ENCODE measurements at regions not wholly inside any gene's neighbourhood (a gene's known extent, or its start where the extent isn't known, plus 50 kb on each side); places are given as distances from the start of the nearest gene placed in this dataset.

- H3K9ac ChIP-seq (ENCODE audit: low read length): no peak overlapping the region
- H3K27ac ChIP-seq (ENCODE audit: low read depth, low read length): no peak overlapping the region
- H3K27me3 ChIP-seq (ENCODE audit: control insufficient read depth in 1 of 2, insufficient read depth in 2 of 2, low read length in 2 of 2): no peaks in the 10 kb centered on the region
- H3K4me3 ChIP-seq (ENCODE audit: low read depth in 1 of 2, low read length in 2 of 2): no peak overlapping the region
- no peaks in the 10 kb centered on the region for H3K36me3 ChIP-seq (ENCODE audit: insufficient read depth, low read length)
- H3K4me1 ChIP-seq (ENCODE audit: insufficient read depth, low read length): peaks cover 5% of the 10 kb centered on the region
- no peaks in the 10 kb centered on the region for H3K9me3 ChIP-seq (ENCODE audit: low read length)
These were observed 204.0 kb upstream of the BCL6 start for GRCh38 chr3:187949093-187949820.

GRCh38 chr3:187950671-187951070, 203.3 kb upstream of the LPP start:
- H3K9ac ChIP-seq (ENCODE audit: low read length): no peak overlapping the region
- no peaks in the 10 kb centered on the region for H3K9me3 ChIP-seq (ENCODE audit: low read length)
- no peaks in the 10 kb centered on the region for H3K27me3 ChIP-seq (ENCODE audit: control insufficient read depth in 1 of 2, insufficient read depth in 2 of 2, low read length in 2 of 2)
- H3K4me3 ChIP-seq (ENCODE audit: low read depth in 1 of 2, low read length in 2 of 2): no peak overlapping the region
- no peaks in the 10 kb centered on the region for H3K36me3 ChIP-seq (ENCODE audit: insufficient read depth, low read length)
- H3K4me1 ChIP-seq (ENCODE audit: insufficient read depth, low read length): peaks cover 5% of the 10 kb centered on the region
- no peak overlapping the region for H3K27ac ChIP-seq (ENCODE audit: low read depth, low read length)

- Histone ChIP-seq H3K36me3 (ENCODE audit: insufficient read depth, low read length) (no peaks in the 10 kb centered on the region), H3K27ac (ENCODE audit: low read depth, low read length) (no peak overlapping the region), H3K9ac (ENCODE audit: low read length) (no peak overlapping the region), H3K9me3 (ENCODE audit: low read length) (no peaks in the 10 kb centered on the region), H3K4me3 (ENCODE audit: low read depth in 1 of 2, low read length in 2 of 2) (no peak overlapping the region), H3K4me1 (ENCODE audit: insufficient read depth, low read length) (no peaks in the 10 kb centered on the region), H3K27me3 (ENCODE audit: control insufficient read depth in 1 of 2, insufficient read depth in 2 of 2, low read length in 2 of 2) (no peaks in the 10 kb centered on the region)
These were observed 202.3 kb upstream of the LPP start for GRCh38 chr3:187951452-187952190.

GRCh38 chr3:187952849-187953248, 201.1 kb upstream of the LPP start:
- Histone ChIP-seq H3K27ac (ENCODE audit: low read depth, low read length) (no peak overlapping the region), H3K4me3 (ENCODE audit: low read depth in 1 of 2, low read length in 2 of 2) (no peak overlapping the region), H3K36me3 (ENCODE audit: insufficient read depth, low read length) (no peaks in the 10 kb centered on the region), H3K27me3 (ENCODE audit: control insufficient read depth in 1 of 2, insufficient read depth in 2 of 2, low read length in 2 of 2) (no peaks in the 10 kb centered on the region), H3K4me1 (ENCODE audit: insufficient read depth, low read length) (no peaks in the 10 kb centered on the region), H3K9ac (ENCODE audit: low read length) (no peak overlapping the region), H3K9me3 (ENCODE audit: low read length) (no peaks in the 10 kb centered on the region)

DNA sequence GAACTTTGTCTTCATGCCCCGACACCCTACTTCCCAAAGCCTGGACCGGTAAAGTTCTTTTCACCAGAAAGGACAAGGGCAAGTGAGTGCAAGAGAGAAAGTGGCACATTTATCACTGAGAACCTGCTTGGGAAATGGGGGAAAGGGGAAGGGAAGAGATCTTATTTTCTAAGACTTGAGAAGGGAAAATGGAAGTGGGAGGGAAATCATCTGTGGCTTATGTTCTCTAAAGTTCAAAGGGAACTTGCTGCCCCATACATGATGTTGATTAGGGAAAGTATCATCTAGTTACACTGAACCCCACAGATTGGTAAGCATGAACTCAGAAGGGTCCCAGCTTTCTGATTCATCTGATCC, 199.5 kb upstream of the LPP start:
- H3K9ac ChIP-seq (ENCODE audit: low read length): no peak overlapping the region
- no peaks in the 10 kb centered on the region for H3K4me1 ChIP-seq (ENCODE audit: insufficient read depth, low read length)
- H3K9me3 ChIP-seq (ENCODE audit: low read length): no peaks in the 10 kb centered on the region
- no peak overlapping the region for H3K4me3 ChIP-seq (ENCODE audit: low read depth in 1 of 2, low read length in 2 of 2)
- no peak overlapping the region for H3K27ac ChIP-seq (ENCODE audit: low read depth, low read length)
- no peaks in the 10 kb centered on the region for H3K36me3 ChIP-seq (ENCODE audit: insufficient read depth, low read length)
- H3K27me3 ChIP-seq (ENCODE audit: control insufficient read depth in 1 of 2, insufficient read depth in 2 of 2, low read length in 2 of 2): no peaks in the 10 kb centered on the region

GRCh38 chr3:187954873-187955586, 198.9 kb upstream of the LPP start:
- Histone ChIP-seq H3K27ac (ENCODE audit: low read depth, low read length) (no peak overlapping the region), H3K27me3 (ENCODE audit: control insufficient read depth in 1 of 2, insufficient read depth in 2 of 2, low read length in 2 of 2) (no peaks in the 10 kb centered on the region), H3K9me3 (ENCODE audit: low read length) (no peaks in the 10 kb centered on the region), H3K36me3 (ENCODE audit: insufficient read depth, low read length) (no peaks in the 10 kb centered on the region), H3K9ac (ENCODE audit: low read length) (no peak overlapping the region), H3K4me1 (ENCODE audit: insufficient read depth, low read length) (no peaks in the 10 kb centered on the region), H3K4me3 (ENCODE audit: low read depth in 1 of 2, low read length in 2 of 2) (no peak overlapping the region)

GRCh38 chr3:187955587-187955952, 198.4 kb upstream of the LPP start:
- Histone ChIP-seq H3K4me1 (ENCODE audit: insufficient read depth, low read length) (no peaks in the 10 kb centered on the region), H3K4me3 (ENCODE audit: low read depth in 1 of 2, low read length in 2 of 2) (no peak overlapping the region), H3K9ac (ENCODE audit: low read length) (no peak overlapping the region), H3K36me3 (ENCODE audit: insufficient read depth, low read length) (no peaks in the 10 kb centered on the region), H3K27ac (ENCODE audit: low read depth, low read length) (no peak overlapping the region), H3K27me3 (ENCODE audit: control insufficient read depth in 1 of 2, insufficient read depth in 2 of 2, low read length in 2 of 2) (no peaks in the 10 kb centered on the region), H3K9me3 (ENCODE audit: low read length) (no peaks in the 10 kb centered on the region)

- Histone ChIP-seq H3K4me1 (ENCODE audit: insufficient read depth, low read length) (no peaks in the 10 kb centered on the region), H3K4me3 (ENCODE audit: low read depth in 1 of 2, low read length in 2 of 2) (no peak overlapping the region), H3K9me3 (ENCODE audit: low read length) (no peaks in the 10 kb centered on the region), H3K36me3 (ENCODE audit: insufficient read depth, low read length) (no peaks in the 10 kb centered on the region), H3K9ac (ENCODE audit: low read length) (no peak overlapping the region), H3K27ac (ENCODE audit: low read depth, low read length) (no peak overlapping the region), H3K27me3 (ENCODE audit: control insufficient read depth in 1 of 2, insufficient read depth in 2 of 2, low read length in 2 of 2) (no peaks in the 10 kb centered on the region)
These were observed 196.8 kb upstream of the LPP start for GRCh38 chr3:187957165-187957581.

DNA sequence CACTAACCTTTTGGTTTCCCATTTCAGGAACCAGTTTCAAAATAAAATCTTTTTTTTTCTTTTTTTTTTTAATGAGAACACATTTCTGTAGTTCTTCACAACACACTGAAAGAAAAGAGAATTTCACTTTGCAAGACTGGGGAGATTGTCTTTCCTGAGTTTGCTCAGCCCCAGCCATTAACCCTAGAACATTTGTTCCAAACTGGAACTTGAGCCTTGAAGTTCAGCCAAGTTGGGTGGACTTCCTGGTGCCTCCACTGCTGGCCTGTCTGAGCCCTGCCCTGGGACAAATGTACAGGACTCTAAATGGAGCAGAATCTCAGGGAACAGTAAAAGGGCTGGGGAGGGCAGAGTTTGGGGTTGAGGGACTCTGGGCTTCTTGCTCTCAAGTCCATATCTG, 196.4 kb upstream of the LPP start:
- Histone ChIP-seq H3K36me3 (ENCODE audit: insufficient read depth, low read length) (no peaks in the 10 kb centered on the region), H3K4me1 (ENCODE audit: insufficient read depth, low read length) (no peaks in the 10 kb centered on the region), H3K9me3 (ENCODE audit: low read length) (no peaks in the 10 kb centered on the region), H3K27me3 (ENCODE audit: control insufficient read depth in 1 of 2, insufficient read depth in 2 of 2, low read length in 2 of 2) (no peaks in the 10 kb centered on the region), H3K27ac (ENCODE audit: low read depth, low read length) (no peak overlapping the region), H3K9ac (ENCODE audit: low read length) (no peak overlapping the region), H3K4me3 (ENCODE audit: low read depth in 1 of 2, low read length in 2 of 2) (no peak overlapping the region)

DNA sequence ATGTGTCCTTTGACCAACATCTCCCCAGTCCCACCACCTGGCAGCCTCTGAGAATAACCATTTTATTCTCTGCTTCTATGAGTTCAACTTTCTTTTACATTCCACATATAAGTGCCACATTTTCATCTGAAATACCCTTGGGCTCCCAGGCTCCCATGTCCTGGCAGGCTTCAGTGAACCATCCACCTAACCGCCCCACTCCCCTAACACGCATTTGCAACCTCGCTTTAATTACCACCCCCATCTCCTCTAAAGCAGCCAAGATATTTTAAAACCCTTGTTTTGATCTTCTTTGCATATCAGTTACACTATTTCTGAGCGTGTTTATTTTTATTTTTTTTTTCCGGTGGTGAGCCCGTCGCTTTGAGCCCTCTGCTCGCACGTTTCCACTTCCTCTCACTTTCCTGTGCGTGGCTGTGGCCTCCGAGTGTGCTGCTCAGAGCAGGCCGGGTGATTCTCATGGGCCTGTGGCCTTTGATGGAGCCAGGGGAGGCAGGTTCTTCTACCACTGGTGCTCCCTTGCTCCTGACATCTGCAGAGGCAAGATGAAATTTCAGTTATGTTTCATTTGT, 195.4 kb upstream of the LPP start:
- H3K27ac ChIP-seq (ENCODE audit: low read depth, low read length): no peak overlapping the region
- H3K4me1 ChIP-seq (ENCODE audit: insufficient read depth, low read length): no peaks in the 10 kb centered on the region
- no peak overlapping the region for H3K9ac ChIP-seq (ENCODE audit: low read length)
- H3K27me3 ChIP-seq (ENCODE audit: control insufficient read depth in 1 of 2, insufficient read depth in 2 of 2, low read length in 2 of 2): no peaks in the 10 kb centered on the region
- H3K4me3 ChIP-seq (ENCODE audit: low read depth in 1 of 2, low read length in 2 of 2): no peak overlapping the region
- H3K36me3 ChIP-seq (ENCODE audit: insufficient read depth, low read length): no peaks in the 10 kb centered on the region
- no peaks in the 10 kb centered on the region for H3K9me3 ChIP-seq (ENCODE audit: low read length)

DNA sequence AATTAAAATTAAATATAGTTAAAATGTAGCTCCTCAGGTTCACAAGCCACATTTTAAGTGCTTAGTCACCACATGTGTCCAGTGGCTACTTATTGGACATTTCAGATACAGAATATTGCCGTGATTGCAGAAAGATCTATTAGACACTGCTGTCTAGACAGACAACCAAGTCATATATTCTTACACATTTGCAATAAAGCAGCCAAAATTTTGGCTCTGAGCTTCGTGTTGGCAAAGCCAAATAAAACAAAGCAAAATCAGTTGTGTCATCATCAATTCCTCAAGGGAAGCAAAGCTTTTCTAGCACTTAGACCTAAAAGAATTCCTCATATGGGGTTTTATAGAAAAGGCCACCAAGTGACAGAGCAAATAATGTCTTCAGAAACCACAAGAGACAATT, 193.1 kb upstream of the LPP start:
- no peak overlapping the region for H3K4me3 ChIP-seq (ENCODE audit: low read depth in 1 of 2, low read length in 2 of 2)
- H3K36me3 ChIP-seq (ENCODE audit: insufficient read depth, low read length): no peaks in the 10 kb centered on the region
- H3K27ac ChIP-seq (ENCODE audit: low read depth, low read length): no peak overlapping the region
- H3K4me1 ChIP-seq (ENCODE audit: insufficient read depth, low read length): no peaks in the 10 kb centered on the region
- H3K27me3 ChIP-seq (ENCODE audit: control insufficient read depth in 1 of 2, insufficient read depth in 2 of 2, low read length in 2 of 2): no peaks in the 10 kb centered on the region
- H3K9me3 ChIP-seq (ENCODE audit: low read length): no peaks in the 10 kb centered on the region
- H3K9ac ChIP-seq (ENCODE audit: low read length): no peak overlapping the region
